Stomach (tissue), 4 donors: ENCODE measurements at regions not wholly inside any gene's neighbourhood (a gene's known extent, or its start where the extent isn't known, plus 50 kb on each side); places are given as distances from the start of the nearest gene placed in this dataset.

Experiments
- CTCF ChIP-seq, 7 experiments: fragments of 450-650 bp in 4 of 7; fragments of 200-600 bp in 3 of 7; sonication (generic) in 3 of 7; IDR thresholded peaks; one replicate each; pipeline ENCODE4 v1.5.1; 2016 to 2019; ENCODE audit warnings: antibody characterized with exemption in 7 of 7, control low read depth in 2 of 7, mild to moderate bottlenecking in 1 of 7
- EP300 ChIP-seq: sonication (generic); formaldehyde crosslinking; IDR thresholded peaks from one replicate; pipeline ENCODE4 v1.6.1; 2017; ENCODE audit warnings: antibody characterized with exemption

DNA sequence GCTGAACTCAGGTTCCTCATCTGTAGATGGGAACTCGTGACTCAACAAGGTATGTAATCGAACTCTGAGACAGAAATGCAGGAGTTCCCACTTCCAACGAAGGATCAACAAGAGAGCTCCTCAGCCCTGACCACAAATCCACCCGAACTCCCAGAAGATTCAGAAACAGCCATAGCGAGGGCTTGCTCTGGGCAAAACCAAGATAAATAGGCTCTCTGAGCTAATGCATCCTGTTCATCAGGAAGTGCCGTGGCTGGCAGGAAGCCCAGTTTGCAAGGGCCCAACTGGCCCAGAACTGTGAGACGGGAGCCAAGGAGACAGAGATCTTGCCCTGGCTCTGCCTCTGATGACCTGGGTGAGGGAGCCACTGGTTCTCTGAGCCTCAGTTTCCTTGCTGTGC is 141.7 kb upstream of the PFKP start:
- no peak for TF ChIP-seq CTCF (IDR thresholded peaks at IDR 0.05)
- TF ChIP-seq EP300, result no peak
